Left lung (tissue), 4 donors: ENCODE measurements at regions not wholly inside any gene's neighbourhood (a gene's known extent, or its start where the extent isn't known, plus 50 kb on each side); places are given as distances from the start of the nearest gene placed in this dataset.
"Not testable (repeated sequence)": the region's sequence is repeated elsewhere in the genome, so short reads cannot be mapped to it uniquely, and the experiment has no call there.

ENCODE experiments used
- ATAC-seq: fragments of 200-7000 bp; cut with Tn5 transposase; one replicate; pipeline ENCODE4 v1.9.1; 2020; ENCODE audit warnings: moderate library complexity
- DNase-seq, 4 donors: peaks; one replicate each; pipeline ENCODE4 v3.0.0-alpha.2; 2013 to 2020
- H3K27ac ChIP-seq, 2 donors: fragments of 200-600 bp; sonication (generic) in 1 of 2; one replicate each; pipeline versions ENCODE4 v1.5.0 to v1.8.0; 2020 to 2021
- H3K27me3 ChIP-seq, 2 donors: fragments of 200-600 bp; sonication (generic) in 1 of 2; one replicate each; pipeline versions ENCODE4 v1.5.0 to v1.8.0; 2020 to 2021
- H3K36me3 ChIP-seq, 2 donors: fragments of 200-600 bp; sonication (generic) in 1 of 2; one replicate each; pipeline versions ENCODE4 v1.5.0 to v1.8.0; 2020 to 2021
- H3K4me1 ChIP-seq, 2 donors: fragments of 200-600 bp; one replicate each; pipeline ENCODE4 v1.8.0; 2021
- H3K4me3 ChIP-seq, 2 donors: fragments of 200-600 bp; sonication (generic) in 1 of 2; one replicate each; pipeline versions ENCODE4 v1.5.0 to v1.8.0; 2020 to 2021; ENCODE audit warnings: mild to moderate bottlenecking in 1 of 2
- H3K9me3 ChIP-seq, 2 donors: fragments of 200-600 bp; sonication (generic) in 1 of 2; one replicate each; pipeline versions ENCODE4 v1.5.0 to v1.8.0; 2020 to 2021
- CTCF ChIP-seq, 2 donors: fragments of 200-600 bp; sonication (generic) in 1 of 2; IDR thresholded peaks; one replicate each; pipeline versions ENCODE4 v1.5.0 to v1.8.0; 2021; ENCODE audit warnings: antibody characterized with exemption in 2 of 2
- intact Hi-C, 2 donors: fragments of 100-400 bp; cut with DNase I; formaldehyde crosslinking; loops; one replicate each; pipeline versions ENCODE4 v1.11.2 to v1.14.2; 2022
- donor health status: DM: no; HTN: yes; CAD: no.
- donor health status: DM: no; HTN: no; CAD: no.

DNA sequence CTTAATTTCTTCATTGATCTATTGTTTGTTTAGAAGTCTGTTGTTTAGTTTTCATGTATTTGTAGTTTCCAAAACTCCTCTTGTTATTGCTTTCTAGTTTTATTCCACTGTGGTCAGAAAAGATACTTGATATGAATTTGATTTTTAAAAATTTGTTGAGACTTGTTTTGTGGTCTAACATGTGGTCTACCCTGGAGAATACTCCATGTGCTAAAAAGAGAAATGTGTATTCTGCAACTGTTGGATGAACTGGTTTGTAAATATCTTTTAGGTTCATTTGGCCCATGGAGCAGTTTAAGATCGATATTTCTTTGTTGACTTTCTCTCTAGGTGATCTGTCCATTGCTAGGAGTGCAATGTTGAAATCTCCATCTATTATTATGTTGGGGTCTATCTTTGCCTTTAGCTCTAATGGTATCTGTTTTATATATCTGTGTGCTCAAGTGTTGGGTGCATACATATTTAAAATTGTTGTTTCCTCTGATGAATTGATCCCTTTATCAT lies 150.6 kb upstream of the ATP10B start:
- no peak for TF ChIP-seq CTCF (IDR thresholded peaks at IDR 0.05)
- Histone ChIP-seq H3K27me3 (no peaks in the 10 kb centered on the region), H3K4me3 (no peak overlapping the region), H3K9me3 (peaks cover 0 to 13% of the 10 kb centered on the region in 2 donors), H3K27ac (no peak overlapping the region), H3K4me1 (no peaks in the 10 kb centered on the region), H3K36me3 (no peaks in the 10 kb centered on the region)
- DNase-seq (no peak), ATAC-seq (no peak)
- intact Hi-C loops, result no loop called here

- ATAC-seq (no peak), DNase-seq (no peak)
- H3K4me1 ChIP-seq, result no peaks in the 10 kb centered on the region
- H3K36me3 ChIP-seq, result no peaks in the 10 kb centered on the region
- H3K9me3 ChIP-seq, result peaks cover 0 to 13% of the 10 kb centered on the region in 2 donors
- intact Hi-C loops, result no loop called here
- no peak for TF ChIP-seq CTCF (IDR thresholded peaks at IDR 0.05)
- no peak overlapping the region for H3K4me3 ChIP-seq
- no peak overlapping the region for H3K27ac ChIP-seq
- H3K27me3 ChIP-seq, result no peaks in the 10 kb centered on the region
Measured at GRCh38 chr5:161001604-161002003, 149.6 kb upstream of the ATP10B start.

DNA sequence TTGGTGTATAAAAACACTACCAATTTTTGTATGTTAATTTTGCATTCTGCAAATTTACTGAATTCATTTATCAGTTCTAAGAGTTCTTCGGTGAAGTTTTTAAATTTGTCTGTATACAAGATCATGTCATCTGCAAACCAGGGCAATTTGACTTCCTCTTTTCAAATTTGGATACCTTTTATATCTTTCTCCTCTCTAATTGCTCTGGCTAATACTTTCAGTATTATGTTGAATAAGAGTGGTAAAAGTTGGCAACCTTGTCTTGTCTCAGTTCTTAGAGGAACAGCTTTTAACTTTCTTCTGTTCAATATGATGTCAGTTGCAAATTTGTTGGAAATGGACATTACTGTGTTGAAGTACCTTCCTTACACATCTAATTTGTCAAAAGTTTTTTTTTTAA lies 149.1 kb upstream of the ATP10B start:
- H3K4me1 ChIP-seq, H3K27ac ChIP-seq, H3K36me3 ChIP-seq, H3K27me3 ChIP-seq, DNase-seq, ATAC-seq, H3K4me3 ChIP-seq, intact Hi-C loops: not testable (repeated sequence)
- peaks cover 0 to 13% of the 10 kb centered on the region in 2 donors for H3K9me3 ChIP-seq

GRCh38 chr5:160991205-160991604 lies 139.2 kb upstream of the ATP10B start:
- DNase-seq (no peak), ATAC-seq (no peak)
- Histone ChIP-seq H3K9me3 (peaks cover 0 to 3% of the 10 kb centered on the region in 2 donors), H3K4me1 (no peaks in the 10 kb centered on the region), H3K27me3 (no peaks in the 10 kb centered on the region), H3K27ac (no peak overlapping the region), H3K4me3 (no peak overlapping the region), H3K36me3 (no peaks in the 10 kb centered on the region)
- intact Hi-C loops, result no loop called here
- no peak for TF ChIP-seq CTCF (IDR thresholded peaks at IDR 0.05)

GRCh38 chr5:160979385-160979784 lies 127.4 kb upstream of the ATP10B start:
- Histone ChIP-seq H3K9me3 (no peaks in the 10 kb centered on the region), H3K27ac (no peak overlapping the region), H3K36me3 (no peaks in the 10 kb centered on the region), H3K27me3 (no peaks in the 10 kb centered on the region), H3K4me3 (no peak overlapping the region), H3K4me1 (no peaks in the 10 kb centered on the region)
- ATAC-seq, result no peak
- TF ChIP-seq CTCF (IDR thresholded peaks at IDR 0.05), result no peak
- DNase-seq, result no peak
- intact Hi-C loops, result no loop called here

- Histone ChIP-seq H3K36me3 (no peaks in the 10 kb centered on the region), H3K27ac (no peak overlapping the region), H3K4me1 (no peaks in the 10 kb centered on the region), H3K9me3 (no peaks in the 10 kb centered on the region), H3K27me3 (no peaks in the 10 kb centered on the region), H3K4me3 (no peak overlapping the region)
- TF ChIP-seq CTCF (IDR thresholded peaks at IDR 0.05), result no peak
- DNase-seq (no peak), ATAC-seq (no peak)
- intact Hi-C loops, result no loop called here
Measured at GRCh38 chr5:160978944-160979343, 126.9 kb upstream of the ATP10B start.
